HEK293 (cell line): ENCODE measurements at regions not wholly inside any gene's neighbourhood (a gene's known extent, or its start where the extent isn't known, plus 50 kb on each side); places are given as distances from the start of the nearest gene placed in this dataset.

Source experiments
- SP2 ChIP-seq: fragments of 450-650 bp; formaldehyde crosslinking; IDR thresholded peaks from 2 replicates; pipeline ENCODE4 v1.5.1; 2016; ENCODE audit warnings: missing biosample characterization, missing genetic modification characterization
- ZBTB20 ChIP-seq: fragments of 450-650 bp; formaldehyde crosslinking; IDR thresholded peaks from 2 replicates; pipeline ENCODE4 v1.5.1; 2016; ENCODE audit warnings: missing biosample characterization, missing genetic modification characterization
- ZNF121 ChIP-seq: fragments of 450-650 bp; formaldehyde crosslinking; IDR thresholded peaks from 2 replicates; pipeline ENCODE4 v1.5.1; 2016; ENCODE audit warnings: missing biosample characterization, missing genetic modification characterization
- ZNF133 ChIP-seq: fragments of 450-650 bp; formaldehyde crosslinking; IDR thresholded peaks from 2 replicates; pipeline ENCODE4 v1.5.1; 2016; ENCODE audit warnings: missing biosample characterization, missing genetic modification characterization
- ZNF2 ChIP-seq: fragments of 450-650 bp; formaldehyde crosslinking; IDR thresholded peaks from 2 replicates; pipeline ENCODE4 v1.5.1; 2016; ENCODE audit warnings: missing biosample characterization, missing genetic modification characterization
- ZNF274 ChIP-seq, 2 experiments: fragments of 200-500 bp in 1 of 2; fragments of 450-650 bp in 1 of 2; sonication (Bioruptor generic) in 1 of 2; formaldehyde crosslinking in 1 of 2; IDR thresholded peaks; 2 replicates each; pipeline versions ENCODE4 v1.5.1 to v1.6.1; 2014 to 2016; ENCODE audit warnings: borderline replicate concordance in 1 of 2, inconsistent platforms in 1 of 2, low read length in 1 of 2, missing biosample characterization in 1 of 2, missing genetic modification characterization in 1 of 2
- ZNF302 ChIP-seq: fragments of 450-650 bp; formaldehyde crosslinking; IDR thresholded peaks from 2 replicates; pipeline ENCODE4 v1.5.1; 2016; ENCODE audit warnings: missing biosample characterization, missing genetic modification characterization, low read depth
- ZNF560 ChIP-seq: fragments of 450-650 bp; formaldehyde crosslinking; IDR thresholded peaks from 2 replicates; pipeline ENCODE4 v1.5.1; 2017; ENCODE audit warnings: missing biosample characterization, missing genetic modification characterization, borderline replicate concordance
- ZNF626 ChIP-seq: fragments of 450-650 bp; sonication (Bioruptor Pico); formaldehyde crosslinking; IDR thresholded peaks from 2 replicates; pipeline ENCODE4 v1.5.1; 2018; ENCODE audit warnings: missing biosample characterization, missing genetic modification characterization, inconsistent platforms
- TF ChIP-seq, protein P1 (sequence below): fragments of 450-650 bp; formaldehyde crosslinking; IDR thresholded peaks from 2 replicates; pipeline ENCODE4 v1.5.1; 2016; ENCODE audit warnings: missing biosample characterization, missing genetic modification characterization
- TF ChIP-seq, protein P2 (sequence below): fragments of 450-650 bp; IDR thresholded peaks from 2 replicates; pipeline ENCODE4 v1.5.1; 2018; ENCODE audit warnings: missing biosample characterization, missing genetic modification characterization
- TF ChIP-seq, protein P3 (sequence below): fragments of 450-650 bp; formaldehyde crosslinking; IDR thresholded peaks from 2 replicates; pipeline ENCODE4 v1.5.1; 2016; ENCODE audit warnings: missing biosample characterization, missing genetic modification characterization

DNA sequence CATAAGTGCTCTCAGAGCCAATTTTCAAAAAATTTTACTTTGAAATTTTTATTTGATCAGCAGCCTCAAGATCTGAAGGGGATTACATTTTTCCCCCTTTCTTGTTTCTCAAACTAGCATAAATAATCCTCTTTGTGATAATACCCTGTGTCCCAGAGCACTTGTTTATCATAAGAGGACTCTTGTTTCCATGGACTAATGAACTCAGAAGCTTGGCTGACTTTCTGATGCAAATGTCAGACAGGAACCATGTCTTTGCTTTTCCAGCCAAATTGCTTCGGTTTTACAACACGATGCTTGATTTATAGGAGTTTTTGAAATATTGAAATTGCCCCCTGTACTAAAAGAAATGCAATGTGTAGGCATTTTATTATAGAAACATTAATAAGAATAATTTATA, 859.3 kb upstream of the LCORL start:
- TF ChIP-seq, protein P1, sequence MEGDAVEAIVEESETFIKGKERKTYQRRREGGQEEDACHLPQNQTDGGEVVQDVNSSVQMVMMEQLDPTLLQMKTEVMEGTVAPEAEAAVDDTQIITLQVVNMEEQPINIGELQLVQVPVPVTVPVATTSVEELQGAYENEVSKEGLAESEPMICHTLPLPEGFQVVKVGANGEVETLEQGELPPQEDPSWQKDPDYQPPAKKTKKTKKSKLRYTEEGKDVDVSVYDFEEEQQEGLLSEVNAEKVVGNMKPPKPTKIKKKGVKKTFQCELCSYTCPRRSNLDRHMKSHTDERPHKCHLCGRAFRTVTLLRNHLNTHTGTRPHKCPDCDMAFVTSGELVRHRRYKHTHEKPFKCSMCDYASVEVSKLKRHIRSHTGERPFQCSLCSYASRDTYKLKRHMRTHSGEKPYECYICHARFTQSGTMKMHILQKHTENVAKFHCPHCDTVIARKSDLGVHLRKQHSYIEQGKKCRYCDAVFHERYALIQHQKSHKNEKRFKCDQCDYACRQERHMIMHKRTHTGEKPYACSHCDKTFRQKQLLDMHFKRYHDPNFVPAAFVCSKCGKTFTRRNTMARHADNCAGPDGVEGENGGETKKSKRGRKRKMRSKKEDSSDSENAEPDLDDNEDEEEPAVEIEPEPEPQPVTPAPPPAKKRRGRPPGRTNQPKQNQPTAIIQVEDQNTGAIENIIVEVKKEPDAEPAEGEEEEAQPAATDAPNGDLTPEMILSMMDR (tag by site-specific recombination), result no peak
- TF ChIP-seq SP2 (tag by site-specific recombination), result no peak
- no peak for TF ChIP-seq ZBTB20 (tag by site-specific recombination)
- TF ChIP-seq ZNF274 (IDR thresholded peaks at IDR 0.05; ENCODE audit: low read length), result no peak
- TF ChIP-seq ZNF274 (tag by site-specific recombination; IDR thresholded peaks at IDR 0.05; ENCODE audit: borderline replicate concordance), result no peak
- TF ChIP-seq, protein P2, sequence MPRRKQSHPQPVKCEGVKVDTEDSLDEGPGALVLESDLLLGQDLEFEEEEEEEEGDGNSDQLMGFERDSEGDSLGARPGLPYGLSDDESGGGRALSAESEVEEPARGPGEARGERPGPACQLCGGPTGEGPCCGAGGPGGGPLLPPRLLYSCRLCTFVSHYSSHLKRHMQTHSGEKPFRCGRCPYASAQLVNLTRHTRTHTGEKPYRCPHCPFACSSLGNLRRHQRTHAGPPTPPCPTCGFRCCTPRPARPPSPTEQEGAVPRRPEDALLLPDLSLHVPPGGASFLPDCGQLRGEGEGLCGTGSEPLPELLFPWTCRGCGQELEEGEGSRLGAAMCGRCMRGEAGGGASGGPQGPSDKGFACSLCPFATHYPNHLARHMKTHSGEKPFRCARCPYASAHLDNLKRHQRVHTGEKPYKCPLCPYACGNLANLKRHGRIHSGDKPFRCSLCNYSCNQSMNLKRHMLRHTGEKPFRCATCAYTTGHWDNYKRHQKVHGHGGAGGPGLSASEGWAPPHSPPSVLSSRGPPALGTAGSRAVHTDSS (tag by site-specific recombination), result no peak
- TF ChIP-seq, protein P3, sequence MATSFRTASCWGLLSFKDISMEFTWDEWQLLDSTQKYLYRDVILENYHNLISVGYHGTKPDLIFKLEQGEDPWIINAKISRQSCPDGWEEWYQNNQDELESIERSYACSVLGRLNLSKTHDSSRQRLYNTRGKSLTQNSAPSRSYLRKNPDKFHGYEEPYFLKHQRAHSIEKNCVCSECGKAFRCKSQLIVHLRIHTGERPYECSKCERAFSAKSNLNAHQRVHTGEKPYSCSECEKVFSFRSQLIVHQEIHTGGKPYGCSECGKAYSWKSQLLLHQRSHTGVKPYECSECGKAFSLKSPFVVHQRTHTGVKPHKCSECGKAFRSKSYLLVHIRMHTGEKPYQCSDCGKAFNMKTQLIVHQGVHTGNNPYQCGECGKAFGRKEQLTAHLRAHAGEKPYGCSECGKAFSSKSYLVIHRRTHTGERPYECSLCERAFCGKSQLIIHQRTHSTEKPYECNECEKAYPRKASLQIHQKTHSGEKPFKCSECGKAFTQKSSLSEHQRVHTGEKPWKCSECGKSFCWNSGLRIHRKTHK, result no peak
- no peak for TF ChIP-seq ZNF302 (tag by site-specific recombination)
- no peak for TF ChIP-seq ZNF626 (tag by site-specific recombination)
- no peak for TF ChIP-seq ZNF133 (tag by site-specific recombination)
- TF ChIP-seq ZNF560 (tag by site-specific recombination), result no peak
- no peak for TF ChIP-seq ZNF121 (tag by site-specific recombination)
- TF ChIP-seq ZNF2 (tag by site-specific recombination), result no peak
